Gastrocnemius medialis (tissue), 4 donors: ENCODE measurements at regions not wholly inside any gene's neighbourhood (a gene's known extent, or its start where the extent isn't known, plus 50 kb on each side); places are given as distances from the start of the nearest gene placed in this dataset.

Experiments used
- ATAC-seq, 2 donors: fragments of 150-250 bp; one replicate each; pipeline ENCODE4 v1.9.1; 2016
- DNase-seq, 2 donors: peaks; one replicate each; pipeline ENCODE4 v3.0.0-alpha.2; 2019
- H3K27ac ChIP-seq, 4 donors: fragments of 200-600 bp; sonication (generic); 1 replicate in 1 of 4; 2 replicates in 3 of 4; pipeline ENCODE4 v1.5.1; 2016 to 2018; ENCODE audit warnings: mild to moderate bottlenecking in 2 of 4, moderate library complexity in 1 of 4
- H3K27me3 ChIP-seq, 3 donors: fragments of 200-600 bp; sonication (generic) in 2 of 3; 1 replicate in 1 of 3; 2 replicates in 2 of 3; pipeline versions ENCODE4 v1.5.1 to v1.6.0; 2016 to 2019; ENCODE audit warnings: mild to moderate bottlenecking in 1 of 3, moderate library complexity in 1 of 3
- H3K36me3 ChIP-seq, 2 donors: fragments of 200-600 bp; sonication (generic) in 1 of 2; one replicate each; pipeline ENCODE4 v1.5.1; 2017 to 2018
- H3K4me1 ChIP-seq, 2 donors: fragments of 200-600 bp; sonication (generic) in 1 of 2; one replicate each; pipeline ENCODE4 v1.5.1; 2016 to 2017; ENCODE audit warnings: mild to moderate bottlenecking in 2 of 2
- H3K4me3 ChIP-seq, 4 donors: fragments of 200-600 bp; sonication (generic) in 3 of 4; 1 replicate in 1 of 4; 2 replicates in 3 of 4; pipeline ENCODE4 v1.5.1; 2016 to 2019; ENCODE audit warnings: mild to moderate bottlenecking in 2 of 4
- H3K9me3 ChIP-seq, 3 donors: fragments of 200-600 bp; sonication (generic) in 2 of 3; 1 replicate in 1 of 3; 2 replicates in 2 of 3; pipeline ENCODE4 v1.5.1; 2016 to 2019
- CTCF ChIP-seq, 5 experiments: fragments of 450-650 bp in 3 of 5; fragments of 200-600 bp in 2 of 5; sonication (generic) in 2 of 5; IDR thresholded peaks in 4 of 5; conservative IDR thresholded peaks in 1 of 5; 1 replicate in 4 of 5; 2 replicates in 1 of 5; pipeline ENCODE4 v1.5.1; 2016 to 2019; ENCODE audit warnings: antibody characterized with exemption in 5 of 5, mild to moderate bottlenecking in 3 of 5, moderate library complexity in 3 of 5
- POLR2A ChIP-seq, 2 donors: fragments of 450-650 bp; IDR thresholded peaks; one replicate each; pipeline ENCODE4 v1.6.1; 2017; ENCODE audit warnings: antibody characterized with exemption in 2 of 2, mild to moderate bottlenecking in 2 of 2, moderate library complexity in 2 of 2
- in situ Hi-C, 4 donors: fragments of 200-750 bp; cut with MboI; loops; one replicate each; pipeline versions ENCODE4 v1.15.0 to v1.8.0; 2017; ENCODE audit warnings: low sequenced_read_pairs in 4 of 4
- intact Hi-C: fragments of 100-400 bp; cut with DNase I; formaldehyde crosslinking; loops from one replicate; pipeline ENCODE4 v1.15.1; 2023; ENCODE audit warnings: low total_unique reads

- intact Hi-C loops (no loop called here), in situ Hi-C loops (no loop called here)
- no peaks in the 10 kb centered on the region for H3K27me3 ChIP-seq
- no peak overlapping the region for H3K4me3 ChIP-seq
- no peaks in the 10 kb centered on the region for H3K9me3 ChIP-seq
- ATAC-seq (no peak), DNase-seq (no peak)
- no peak overlapping the region for H3K27ac ChIP-seq
- H3K4me1 ChIP-seq, result no peaks in the 10 kb centered on the region
- no peaks in the 10 kb centered on the region for H3K36me3 ChIP-seq
- TF ChIP-seq CTCF (IDR thresholded peaks at IDR 0.05 in 4 of 5, conservative IDR thresholded peaks at IDR 0.05 in 1 of 5) (no peak), POLR2A (IDR thresholded peaks at IDR 0.05) (no peak)
These were observed 845.9 kb upstream of the NXPH2 start for GRCh38 chr2:139626128-139626527.

- in situ Hi-C loops, result no loop called here
- Histone ChIP-seq H3K9me3 (no peaks in the 10 kb centered on the region), H3K27me3 (no peaks in the 10 kb centered on the region), H3K36me3 (no peaks in the 10 kb centered on the region), H3K4me1 (no peaks in the 10 kb centered on the region), H3K27ac (no peak overlapping the region), H3K4me3 (no peak overlapping the region)
- DNase-seq (no peak), ATAC-seq (no peak)
- intact Hi-C loops, result no loop called here
- TF ChIP-seq POLR2A (IDR thresholded peaks at IDR 0.05) (no peak), CTCF (IDR thresholded peaks at IDR 0.05 in 4 of 5, conservative IDR thresholded peaks at IDR 0.05 in 1 of 5) (no peak)
These were observed 842.5 kb upstream of the NXPH2 start for GRCh38 chr2:139622691-139623090.

GRCh38 chr2:139617747-139618146 lies 837.6 kb upstream of the NXPH2 start:
- ATAC-seq (no peak), DNase-seq (no peak)
- TF ChIP-seq POLR2A (IDR thresholded peaks at IDR 0.05) (no peak), CTCF (IDR thresholded peaks at IDR 0.05 in 4 of 5, conservative IDR thresholded peaks at IDR 0.05 in 1 of 5) (no peak)
- Histone ChIP-seq H3K4me1 (no peaks in the 10 kb centered on the region), H3K36me3 (no peaks in the 10 kb centered on the region), H3K27ac (no peak overlapping the region), H3K4me3 (no peak overlapping the region), H3K27me3 (no peaks in the 10 kb centered on the region), H3K9me3 (no peaks in the 10 kb centered on the region)
- intact Hi-C loops, result no loop called here
- in situ Hi-C loops, result no loop called here

- Histone ChIP-seq H3K4me3 (no peak overlapping the region), H3K27me3 (no peaks in the 10 kb centered on the region), H3K9me3 (no peaks in the 10 kb centered on the region), H3K36me3 (no peaks in the 10 kb centered on the region), H3K4me1 (no peaks in the 10 kb centered on the region), H3K27ac (no peak overlapping the region)
- DNase-seq (no peak), ATAC-seq (no peak)
- no peak for TF ChIP-seq POLR2A (IDR thresholded peaks at IDR 0.05)
- in situ Hi-C loops, result no loop called here
- intact Hi-C loops, result no loop called here
These were observed 833.1 kb upstream of the NXPH2 start for GRCh38 chr2:139613264-139613663.

- DNase-seq, result no peak
- ATAC-seq, result no peak
- no peak overlapping the region for H3K4me3 ChIP-seq
- in situ Hi-C loops (no loop called here), intact Hi-C loops (no loop called here)
- no peaks in the 10 kb centered on the region for H3K36me3 ChIP-seq
- H3K27ac ChIP-seq, result no peak overlapping the region
- no peak for TF ChIP-seq POLR2A (IDR thresholded peaks at IDR 0.05)
- TF ChIP-seq CTCF (IDR thresholded peaks at IDR 0.05 in 4 of 5, conservative IDR thresholded peaks at IDR 0.05 in 1 of 5), result no peak
- H3K4me1 ChIP-seq, result no peaks in the 10 kb centered on the region
- H3K27me3 ChIP-seq, result no peaks in the 10 kb centered on the region
- no peaks in the 10 kb centered on the region for H3K9me3 ChIP-seq
These were observed 830.3 kb upstream of the NXPH2 start for GRCh38 chr2:139610512-139610911.
